Ascending aorta (tissue), 2 donors: ENCODE measurements at regions not wholly inside any gene's neighbourhood (a gene's known extent, or its start where the extent isn't known, plus 50 kb on each side); places are given as distances from the start of the nearest gene placed in this dataset.
"Not testable (repeated sequence)": the region's sequence is repeated elsewhere in the genome, so short reads cannot be mapped to it uniquely, and the experiment has no call there.

Experiments
- DNase-seq, 2 donors: peaks; one replicate each; pipeline ENCODE4 v3.0.0-alpha.2; 2019; ENCODE audit warnings: low spot score in 2 of 2
- H3K27ac ChIP-seq, 2 donors: fragments of 200-600 bp; sonication (generic); one replicate each; pipeline ENCODE4 v1.5.1; 2016 to 2017; ENCODE audit warnings: mild to moderate bottlenecking in 1 of 2
- H3K27me3 ChIP-seq: fragments of 200-600 bp; sonication (generic); one replicate; pipeline ENCODE4 v1.5.1; 2017
- H3K36me3 ChIP-seq, 2 donors: fragments of 200-600 bp; sonication (generic); one replicate each; pipeline ENCODE4 v1.5.1; 2016
- H3K4me1 ChIP-seq, 2 donors: fragments of 200-600 bp; sonication (generic); one replicate each; pipeline ENCODE4 v1.5.1; 2016 to 2017; ENCODE audit warnings: mild to moderate bottlenecking in 1 of 2
- H3K4me3 ChIP-seq, 2 donors: fragments of 200-600 bp; sonication (generic); one replicate each; pipeline ENCODE4 v1.5.1; 2016 to 2017; ENCODE audit warnings: mild to moderate bottlenecking in 1 of 2
- H3K9me3 ChIP-seq, 2 donors: fragments of 200-600 bp; sonication (generic); one replicate each; pipeline ENCODE4 v1.5.1; 2016
- intact Hi-C: fragments of 100-400 bp; cut with DNase I; formaldehyde crosslinking; loops from one replicate; pipeline ENCODE4 v1.15.1; 2023
- TF ChIP-seq, protein P1 (sequence below), 3 experiments: fragments of 200-600 bp in 2 of 3; fragments of 450-650 bp in 1 of 3; sonication (generic) in 2 of 3; IDR thresholded peaks; one replicate each; pipeline ENCODE4 v1.5.1; 2016 to 2019; ENCODE audit warnings: antibody characterized with exemption in 3 of 3, mild to moderate bottlenecking in 1 of 3, moderate library complexity in 1 of 3

DNA sequence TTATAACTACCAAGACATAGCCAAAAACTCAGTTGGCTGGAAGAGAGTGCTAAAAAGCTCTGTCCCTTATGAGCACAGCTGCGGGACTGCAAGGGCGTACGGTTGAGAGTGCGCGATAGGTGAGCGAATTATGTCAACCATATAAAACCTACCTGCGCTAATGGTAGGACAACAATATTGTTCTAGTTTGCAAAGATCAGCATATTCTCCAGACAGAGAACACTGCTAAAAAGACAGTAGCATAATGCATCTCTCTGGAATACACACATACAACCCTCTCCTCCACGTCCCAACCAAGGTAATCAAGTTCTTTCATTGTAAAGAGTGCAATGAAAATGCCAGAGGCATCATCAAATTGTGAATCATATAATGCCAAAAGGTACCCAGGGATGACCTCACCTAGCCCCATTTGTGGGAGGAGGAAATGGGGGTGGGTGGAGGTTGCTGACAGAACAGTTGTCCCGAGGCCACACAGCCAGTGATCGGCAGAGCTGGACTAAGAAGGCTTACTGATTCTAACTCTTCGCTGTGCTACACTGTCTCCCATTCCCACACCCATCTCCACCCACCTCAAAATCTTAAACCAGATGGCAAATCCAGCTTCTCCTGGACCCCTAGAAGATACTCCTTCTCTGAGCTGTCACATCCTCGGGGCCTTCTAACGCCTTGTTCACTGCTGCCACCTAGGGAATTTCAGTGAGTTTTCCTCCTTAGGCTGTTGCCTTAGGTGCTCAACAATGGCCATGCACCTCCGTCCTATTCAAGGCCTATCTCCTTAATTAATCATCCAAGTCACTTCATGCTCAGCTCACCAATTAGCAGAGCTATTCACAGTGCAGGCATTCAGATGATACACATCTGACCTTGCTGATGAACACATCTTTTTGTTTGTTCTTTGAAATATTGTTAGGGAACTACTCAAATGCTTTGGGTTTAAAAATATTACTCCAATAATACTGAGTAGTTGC is 60.7 kb downstream of the RPL22L1 start:
- Histone ChIP-seq H3K27me3 (no peaks in the 10 kb centered on the region), H3K27ac (no peak overlapping the region), H3K4me1 (peaks cover 0 to 3% of the 10 kb centered on the region in 2 donors), H3K36me3 (no peaks in the 10 kb centered on the region), H3K4me3 (no peak overlapping the region), H3K9me3 (no peaks in the 10 kb centered on the region)
- TF ChIP-seq, protein P1, sequence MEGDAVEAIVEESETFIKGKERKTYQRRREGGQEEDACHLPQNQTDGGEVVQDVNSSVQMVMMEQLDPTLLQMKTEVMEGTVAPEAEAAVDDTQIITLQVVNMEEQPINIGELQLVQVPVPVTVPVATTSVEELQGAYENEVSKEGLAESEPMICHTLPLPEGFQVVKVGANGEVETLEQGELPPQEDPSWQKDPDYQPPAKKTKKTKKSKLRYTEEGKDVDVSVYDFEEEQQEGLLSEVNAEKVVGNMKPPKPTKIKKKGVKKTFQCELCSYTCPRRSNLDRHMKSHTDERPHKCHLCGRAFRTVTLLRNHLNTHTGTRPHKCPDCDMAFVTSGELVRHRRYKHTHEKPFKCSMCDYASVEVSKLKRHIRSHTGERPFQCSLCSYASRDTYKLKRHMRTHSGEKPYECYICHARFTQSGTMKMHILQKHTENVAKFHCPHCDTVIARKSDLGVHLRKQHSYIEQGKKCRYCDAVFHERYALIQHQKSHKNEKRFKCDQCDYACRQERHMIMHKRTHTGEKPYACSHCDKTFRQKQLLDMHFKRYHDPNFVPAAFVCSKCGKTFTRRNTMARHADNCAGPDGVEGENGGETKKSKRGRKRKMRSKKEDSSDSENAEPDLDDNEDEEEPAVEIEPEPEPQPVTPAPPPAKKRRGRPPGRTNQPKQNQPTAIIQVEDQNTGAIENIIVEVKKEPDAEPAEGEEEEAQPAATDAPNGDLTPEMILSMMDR (IDR thresholded peaks at IDR 0.05) = peak in 2 of 3 experiments; percentile 38 to 61
- DNase-seq = no peak
- intact Hi-C loops = no loop called here

DNA sequence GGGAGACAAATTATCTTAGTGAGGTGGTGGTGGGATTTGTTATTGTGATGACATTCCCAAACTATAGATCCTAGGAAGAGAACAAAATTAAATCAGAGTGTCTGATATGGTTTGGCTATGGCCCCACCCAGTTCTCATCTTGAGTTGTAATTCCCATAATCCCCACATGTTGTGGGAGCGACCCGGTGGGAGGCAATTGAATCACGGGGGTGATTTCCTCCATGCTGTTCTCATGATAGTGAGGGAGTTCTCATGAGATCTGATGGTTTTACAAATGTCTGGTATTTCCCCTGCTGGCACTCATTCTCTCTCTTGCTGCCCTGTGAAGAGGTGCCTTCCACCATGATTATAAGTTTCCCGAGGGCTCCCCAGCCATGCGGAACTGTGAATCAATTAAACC is 62.0 kb downstream of the RPL22L1 start:
- intact Hi-C loops = no loop called here
- Histone ChIP-seq H3K4me1 (peaks cover 0 to 3% of the 10 kb centered on the region in 2 donors), H3K27ac (no peak overlapping the region), H3K4me3 (no peak overlapping the region), H3K9me3 (no peaks in the 10 kb centered on the region), H3K27me3 (no peaks in the 10 kb centered on the region), H3K36me3 (no peaks in the 10 kb centered on the region)
- TF ChIP-seq, protein P1 (IDR thresholded peaks at IDR 0.05) = no peak
- DNase-seq = no peak

DNA sequence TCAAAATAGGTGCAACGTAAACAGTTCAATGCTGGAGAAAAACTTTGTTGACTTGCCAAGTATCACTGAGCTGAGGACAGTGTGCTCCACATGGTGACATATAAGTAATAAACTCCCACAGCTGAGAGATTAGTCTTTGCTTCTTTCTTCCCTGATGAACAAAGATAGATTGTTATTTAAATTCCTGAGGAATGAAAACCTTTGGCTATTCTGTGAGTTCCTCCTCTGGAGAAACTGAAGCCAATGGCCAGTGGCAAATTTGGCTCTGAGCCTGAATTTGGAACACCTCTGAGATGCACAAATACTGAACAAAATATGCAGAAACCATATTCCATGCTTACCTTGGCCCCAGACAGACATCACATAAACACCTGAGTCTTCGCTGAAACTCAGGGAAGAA is 63.3 kb downstream of the RPL22L1 start:
- Histone ChIP-seq H3K9me3 (no peaks in the 10 kb centered on the region), H3K4me3 (no peak overlapping the region), H3K27ac (no peak overlapping the region), H3K4me1 (peaks cover 0 to under 1% of the 10 kb centered on the region in 2 donors), H3K36me3 (no peaks in the 10 kb centered on the region), H3K27me3 (no peaks in the 10 kb centered on the region)
- intact Hi-C loops = no loop called here
- TF ChIP-seq, protein P1 (IDR thresholded peaks at IDR 0.05) = no peak
- no peak for DNase-seq

DNA sequence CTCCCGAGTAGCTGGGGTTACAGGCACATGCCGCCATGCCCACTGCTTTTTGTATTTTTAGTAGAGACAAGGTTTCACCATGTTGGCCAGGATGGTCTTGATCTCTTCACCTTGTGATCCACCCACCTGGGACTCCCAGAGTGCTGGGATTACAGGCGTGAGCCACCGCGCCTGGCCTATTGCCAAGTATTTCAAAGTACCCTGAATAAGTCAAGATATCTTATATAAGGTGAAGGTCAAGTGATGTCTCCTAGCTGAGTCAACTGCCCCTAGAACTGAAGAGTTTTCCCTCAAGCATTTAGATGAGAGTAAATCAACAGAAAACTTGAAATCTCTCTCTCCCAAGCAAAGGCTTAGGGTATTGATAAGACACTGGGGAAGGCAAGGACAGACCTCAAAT is 63.9 kb downstream of the RPL22L1 start:
- no peak overlapping the region for H3K27ac ChIP-seq
- no peaks in the 10 kb centered on the region for H3K27me3 ChIP-seq
- no peak for DNase-seq
- TF ChIP-seq, protein P1 (IDR thresholded peaks at IDR 0.05) = no peak
- no peaks in the 10 kb centered on the region for H3K36me3 ChIP-seq
- intact Hi-C loops = no loop called here
- H3K4me1 ChIP-seq = no peaks in the 10 kb centered on the region
- H3K9me3 ChIP-seq = no peaks in the 10 kb centered on the region
- no peak overlapping the region for H3K4me3 ChIP-seq

DNA sequence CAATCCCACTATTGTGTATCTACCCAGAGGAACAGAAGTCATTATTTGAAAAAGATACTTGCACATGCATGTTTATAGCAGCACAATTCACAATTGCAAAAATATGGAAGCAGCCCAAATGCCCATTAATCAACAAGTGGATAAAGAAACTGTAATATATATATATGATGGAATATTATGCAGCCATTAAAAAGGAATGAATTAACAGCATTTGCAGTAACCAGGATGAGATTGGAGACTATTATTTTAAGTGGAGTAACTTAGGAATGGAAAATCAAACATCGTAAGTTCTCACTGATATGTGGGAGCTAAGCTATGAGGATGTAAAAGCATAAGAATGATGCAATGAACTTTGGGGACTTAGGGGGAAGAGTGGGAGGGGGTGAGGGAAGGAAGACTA is 64.7 kb downstream of the RPL22L1 start:
- H3K27ac ChIP-seq, H3K27me3 ChIP-seq, H3K36me3 ChIP-seq, H3K4me3 ChIP-seq, intact Hi-C loops, H3K9me3 ChIP-seq, DNase-seq, H3K4me1 ChIP-seq: not testable (repeated sequence)

DNA sequence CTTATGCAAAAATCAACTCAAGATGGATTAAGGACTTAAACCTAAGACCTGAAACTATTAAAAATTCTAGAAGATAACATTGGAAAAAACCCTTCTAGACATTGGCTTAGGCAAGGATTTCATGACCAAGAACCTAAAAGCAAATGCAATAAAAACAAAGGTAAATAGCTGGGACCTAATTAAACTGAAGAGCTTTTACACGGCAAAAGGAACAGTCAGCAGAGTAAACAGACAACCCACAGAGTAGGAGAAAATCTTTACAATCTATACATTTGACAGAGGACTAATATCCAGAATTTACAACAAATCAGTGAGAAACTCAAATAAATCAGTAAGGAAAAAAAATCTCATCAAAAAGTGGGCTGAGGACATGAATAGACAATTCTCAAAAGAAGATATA is 65.4 kb downstream of the RPL22L1 start:
- H3K4me3 ChIP-seq, H3K4me1 ChIP-seq, intact Hi-C loops, H3K27me3 ChIP-seq, DNase-seq, H3K36me3 ChIP-seq, H3K27ac ChIP-seq, H3K9me3 ChIP-seq: not testable (repeated sequence)
